ENCODE measurements at regions not wholly inside any gene's neighbourhood (a gene's known extent, or its start where the extent isn't known, plus 50 kb on each side); places are given as distances from the start of the nearest gene placed in this dataset.
"Not testable (repeated sequence)": the region's sequence is repeated elsewhere in the genome, so short reads cannot be mapped to it uniquely, and the experiment has no call there.

DNA sequence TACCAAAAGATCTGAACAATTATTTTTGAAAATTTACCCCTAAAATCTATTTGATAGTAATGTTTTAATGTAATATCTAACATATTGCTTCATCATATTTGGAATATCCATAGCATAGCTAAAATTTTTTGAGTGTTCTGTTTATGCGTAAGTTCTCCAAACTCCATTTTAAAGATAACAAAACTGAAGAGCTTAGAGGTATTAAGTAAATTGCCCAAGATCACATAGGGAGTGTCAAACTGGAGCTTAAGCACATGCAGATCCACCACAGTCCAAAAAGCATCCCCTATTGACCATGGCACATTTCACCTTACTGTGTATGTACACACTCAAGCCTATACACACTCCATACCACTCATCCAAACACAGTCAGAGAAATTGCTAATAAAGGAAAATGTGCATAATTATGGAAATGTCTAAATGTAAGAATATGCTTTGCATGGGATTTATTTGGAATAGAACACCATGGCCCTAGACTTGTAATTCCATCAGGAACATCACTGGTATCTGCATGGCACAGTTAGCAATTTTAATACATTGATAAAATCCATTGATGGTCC is 85.2 kb upstream of the TGFBR2 start:
- DNase-seq (ENCODE audit: low read depth), result no peak

DNA sequence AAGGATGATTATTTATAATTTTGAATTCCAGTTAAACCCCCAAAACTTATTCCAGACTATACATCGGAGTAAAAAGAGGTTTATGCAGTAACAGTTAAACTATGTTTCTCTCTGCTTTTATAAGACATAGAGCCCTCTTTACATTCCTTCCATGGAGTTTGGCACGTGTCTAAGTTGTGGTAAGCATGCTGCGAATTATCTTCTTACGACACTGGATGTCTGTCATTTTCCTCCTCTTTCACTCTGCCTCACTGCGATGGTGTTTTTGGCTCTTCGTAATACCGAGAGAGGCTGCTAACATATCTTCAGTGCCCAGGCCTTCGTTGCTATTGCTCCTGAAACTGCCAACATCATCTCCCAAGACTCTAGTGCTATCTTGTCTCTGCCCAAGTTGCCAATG is 83.9 kb upstream of the TGFBR2 start:
- DNase-seq (ENCODE audit: low read depth), result no peak

DNA sequence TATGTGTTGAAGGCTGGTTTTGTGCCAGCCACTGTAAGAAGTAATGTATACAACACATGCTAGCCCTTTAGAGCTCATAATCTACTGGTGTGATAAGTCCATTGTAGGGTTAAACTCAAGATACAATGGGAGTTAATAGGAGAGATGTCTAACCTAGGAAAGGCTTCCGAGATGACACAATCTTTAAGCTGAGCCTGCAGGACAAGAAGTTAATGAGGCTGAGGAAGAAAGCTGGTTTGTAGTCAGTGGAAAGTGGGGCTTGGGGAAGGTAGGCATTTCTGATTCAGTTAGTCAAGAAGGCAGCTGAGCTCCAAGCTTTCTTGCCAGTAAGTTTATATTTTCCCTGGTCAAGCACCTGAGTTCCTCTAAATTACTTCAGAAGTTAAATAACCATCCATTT is 83.0 kb upstream of the TGFBR2 start:
- DNase-seq (ENCODE audit: low read depth), result no peak

DNA sequence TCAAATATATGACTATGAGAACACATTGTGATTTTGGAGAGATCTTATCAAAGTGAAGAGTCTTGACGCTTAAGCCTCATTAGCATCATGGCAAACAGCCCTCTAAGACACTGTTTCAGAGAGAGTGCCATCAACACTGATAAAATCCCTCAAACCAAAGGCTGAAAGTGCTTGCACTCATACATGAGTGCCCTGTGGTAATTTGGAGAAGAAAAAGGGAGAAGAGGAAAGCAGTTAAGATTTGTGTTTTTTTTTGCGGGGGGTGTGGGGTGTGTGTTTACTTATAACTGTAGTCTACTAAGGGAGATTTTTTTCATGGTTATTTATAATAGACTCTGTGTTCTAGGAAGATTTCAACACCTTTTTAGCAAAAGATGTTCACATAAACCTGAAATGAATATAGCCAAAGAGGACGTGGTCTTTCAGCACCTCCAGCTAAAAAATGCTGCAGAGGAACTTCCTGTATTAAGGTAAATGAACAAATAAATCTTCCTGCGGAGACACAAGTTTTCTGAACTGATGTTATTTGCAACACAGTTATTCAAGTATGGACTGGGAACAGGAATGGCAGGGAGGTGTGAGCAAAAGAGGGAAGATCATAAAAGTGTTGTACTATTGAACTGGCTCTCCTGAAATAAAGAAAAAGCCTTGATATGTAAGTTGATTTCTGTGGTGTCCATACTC is 81.9 kb upstream of the TGFBR2 start:
- DNase-seq (ENCODE audit: low read depth), result no peak

DNA sequence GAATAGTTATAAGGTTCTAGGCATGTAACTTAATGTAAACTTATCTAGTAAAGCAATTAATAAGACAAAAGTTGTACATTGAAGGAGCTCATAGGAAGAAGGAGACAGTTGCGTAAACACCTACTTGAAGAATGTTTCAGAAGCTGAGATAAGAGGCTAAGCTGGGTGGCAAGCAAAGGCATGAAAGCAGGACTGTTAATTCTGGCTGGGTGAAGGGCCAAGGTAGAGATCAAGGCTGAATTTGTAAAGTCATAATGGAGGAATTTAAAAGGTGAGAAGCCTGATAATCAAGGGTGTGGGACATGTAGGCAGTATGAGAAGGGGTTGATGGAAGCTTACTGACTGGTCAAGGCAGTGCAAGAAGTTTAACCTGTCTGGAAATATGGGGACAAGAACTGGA is 80.4 kb upstream of the TGFBR2 start:
- no peak for DNase-seq (ENCODE audit: low read depth)

DNA sequence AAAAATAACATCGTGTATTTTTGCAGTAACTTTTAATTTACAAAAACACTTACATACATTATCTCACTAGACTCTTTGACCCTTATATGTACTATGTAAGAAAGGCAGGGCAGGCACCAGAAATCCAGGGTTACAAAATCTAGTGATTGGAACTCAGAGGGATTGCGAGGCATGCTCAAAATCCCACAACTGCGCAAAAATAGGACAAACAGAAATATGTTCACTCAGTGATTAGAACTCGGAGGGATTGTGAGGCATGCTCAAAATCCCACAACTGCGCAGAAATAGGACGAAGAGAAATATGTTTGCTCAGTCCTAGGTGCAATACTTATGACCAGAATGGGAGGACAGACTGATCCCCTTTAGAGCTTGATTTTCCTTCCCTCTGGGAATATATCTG is 79.2 kb upstream of the TGFBR2 start:
- DNase-seq (ENCODE audit: low read depth), result no peak

DNA sequence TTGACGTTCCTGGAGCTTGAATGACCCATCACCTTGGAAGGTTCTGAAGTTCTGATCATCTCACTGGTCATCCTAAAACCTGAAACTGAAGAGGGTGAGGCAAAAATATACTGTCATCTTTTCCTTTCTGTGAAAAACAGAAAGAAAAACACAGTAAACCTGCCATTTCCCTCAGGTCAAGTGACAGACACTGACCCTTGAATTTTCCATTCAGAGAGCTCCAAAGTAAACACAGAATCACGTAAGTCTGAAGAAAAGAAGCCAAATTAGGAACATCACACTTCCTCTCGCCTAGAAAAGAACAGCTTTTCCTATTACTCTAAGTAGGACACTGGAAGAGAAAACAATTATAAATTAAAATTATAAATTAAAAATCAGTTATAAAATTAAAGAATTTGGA is 78.7 kb upstream of the TGFBR2 start:
- no peak for DNase-seq (ENCODE audit: low read depth)

DNA sequence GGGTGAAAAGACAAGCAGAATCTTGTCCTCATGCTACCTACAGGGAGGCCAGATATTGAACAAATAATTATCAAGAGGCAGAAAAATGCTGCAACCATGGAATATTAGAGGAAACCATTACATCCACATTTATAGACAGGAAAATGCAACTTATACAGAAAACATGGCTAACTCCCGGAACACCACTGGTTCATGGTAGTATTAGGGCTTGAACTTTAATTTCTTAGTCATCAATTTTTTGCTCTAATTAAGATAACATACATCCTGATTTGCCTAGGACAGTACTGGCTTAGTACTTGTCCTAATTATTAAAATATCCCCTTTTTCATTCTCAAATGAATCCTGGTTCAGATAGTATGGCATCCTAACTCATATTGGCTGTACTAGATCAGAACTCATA is 76.3 kb upstream of the TGFBR2 start:
- no peak for DNase-seq (ENCODE audit: low read depth)

DNA sequence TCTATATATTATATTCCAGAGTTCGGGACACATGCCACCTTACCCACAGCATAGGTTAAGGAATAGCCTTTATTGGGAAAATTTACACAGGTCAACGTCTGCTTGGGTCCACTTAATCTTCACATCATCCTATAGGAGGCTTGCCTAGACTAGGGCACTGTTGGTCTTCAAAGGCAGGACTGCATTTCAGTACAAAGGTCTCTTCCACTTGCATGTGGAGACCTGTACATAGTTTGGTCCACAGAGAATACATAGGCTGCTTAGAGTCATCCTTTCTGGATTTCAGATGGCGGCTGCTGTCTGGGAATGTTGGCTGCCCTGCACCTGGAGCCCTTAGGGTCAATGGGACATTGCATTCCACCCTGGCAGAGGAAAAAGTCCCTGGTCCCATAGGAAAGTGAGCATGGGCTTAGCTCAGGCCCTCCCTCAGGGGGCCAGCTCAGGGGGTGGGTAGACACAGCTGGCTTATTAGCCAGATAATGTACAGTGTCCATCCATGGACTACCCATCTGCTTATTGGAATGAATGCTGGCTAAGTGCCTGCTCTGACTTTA is 75.3 kb upstream of the TGFBR2 start:
- no peak for DNase-seq (ENCODE audit: low read depth)

DNA sequence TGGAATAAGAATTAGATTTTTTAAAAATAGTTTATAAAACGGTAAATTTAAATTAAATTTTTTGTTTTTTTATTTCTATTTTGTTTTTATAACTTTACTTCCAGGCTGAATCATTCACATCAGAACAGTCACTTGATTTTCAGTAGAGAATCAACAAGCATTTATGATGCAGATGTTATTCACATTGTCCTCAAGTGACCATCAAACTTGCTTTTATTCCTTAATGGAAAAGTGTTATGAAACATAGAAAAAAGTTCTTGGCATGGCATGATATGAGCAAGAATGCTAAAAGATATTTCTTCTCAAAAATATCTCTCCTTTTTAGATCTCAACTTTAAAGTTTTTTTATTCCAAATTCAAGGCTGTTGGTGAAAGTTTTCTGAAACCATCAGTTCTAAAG is 70.9 kb upstream of the TGFBR2 start:
- DNase-seq (ENCODE audit: low read depth), result no peak

DNA sequence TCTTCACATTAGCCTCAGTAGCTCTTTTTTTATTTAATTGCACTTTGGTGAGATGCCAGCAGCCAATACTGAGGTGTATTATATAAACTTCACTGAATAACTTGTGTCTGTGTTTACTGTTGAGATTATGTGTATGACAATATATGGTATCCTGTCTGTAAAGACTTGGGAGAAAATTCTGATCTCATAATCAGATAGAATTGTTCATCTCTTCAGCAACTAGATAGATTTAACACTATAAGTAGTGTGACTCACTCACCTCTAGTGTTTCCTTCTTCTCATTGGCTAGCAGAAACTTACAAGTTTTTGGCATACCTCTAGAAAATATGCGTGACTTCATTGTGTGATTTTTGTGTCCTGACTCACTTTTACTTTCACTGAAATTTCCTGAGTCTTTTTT is 67.6 kb upstream of the TGFBR2 start:
- DNase-seq (ENCODE audit: low read depth), result no peak

DNA sequence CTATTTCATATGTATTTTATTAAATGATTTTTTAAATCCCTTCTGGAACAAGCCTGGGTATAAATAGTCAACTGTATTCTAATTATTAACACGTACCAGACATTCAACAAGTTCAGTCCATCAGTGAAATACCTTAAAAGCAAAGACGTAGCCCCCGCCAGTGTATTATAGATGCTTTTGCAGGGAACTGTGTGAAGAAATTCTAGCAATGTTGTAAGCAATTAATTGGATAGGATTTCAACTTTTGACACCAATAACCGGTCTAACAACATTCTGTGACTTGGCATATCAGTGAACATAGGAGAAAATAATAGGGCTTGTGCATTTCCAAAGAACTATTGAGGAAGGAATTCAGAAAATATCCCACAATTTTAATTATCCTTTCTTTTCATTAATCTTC is 67.2 kb upstream of the TGFBR2 start:
- DNase-seq (ENCODE audit: low read depth), result no peak

DNA sequence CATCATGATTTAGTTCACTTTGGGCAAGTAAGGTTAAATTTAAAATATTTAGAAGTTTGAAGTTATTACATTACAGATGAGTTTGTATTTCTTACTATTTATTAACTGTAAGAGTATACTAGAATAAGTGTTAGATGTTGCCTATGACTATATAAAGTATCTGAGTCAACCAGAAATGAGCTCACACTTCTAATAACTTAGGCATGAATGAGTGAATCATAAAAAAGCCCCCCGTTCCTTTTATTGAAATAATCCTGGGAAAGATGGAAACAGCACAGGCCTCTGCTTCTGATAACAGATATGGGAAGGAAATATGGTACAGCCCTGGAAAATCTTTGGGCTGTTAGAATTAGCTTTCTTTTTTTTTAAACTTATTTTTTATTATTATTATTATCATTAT is 66.6 kb upstream of the TGFBR2 start:
- no peak for DNase-seq (ENCODE audit: low read depth)

DNA sequence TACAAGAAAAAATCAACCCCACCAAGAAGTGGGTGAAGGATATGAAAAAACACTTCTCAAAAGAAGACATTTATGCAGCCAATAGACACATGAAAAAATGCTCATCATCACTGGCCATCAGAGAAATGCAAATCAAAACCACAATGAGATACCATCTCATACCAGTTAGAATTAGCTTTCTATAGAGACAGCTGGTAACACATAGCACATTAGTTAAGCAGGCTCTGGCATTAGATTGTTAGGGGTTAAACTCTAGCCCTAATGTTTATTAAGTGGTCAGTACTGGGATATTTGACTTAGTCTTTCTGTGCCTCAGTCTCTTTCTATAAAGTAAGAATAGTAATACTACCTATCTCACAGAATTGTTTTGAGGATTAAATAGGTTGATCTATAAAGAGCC is 65.2 kb upstream of the TGFBR2 start:
- not testable (repeated sequence) for DNase-seq (ENCODE audit: low read depth)

DNA sequence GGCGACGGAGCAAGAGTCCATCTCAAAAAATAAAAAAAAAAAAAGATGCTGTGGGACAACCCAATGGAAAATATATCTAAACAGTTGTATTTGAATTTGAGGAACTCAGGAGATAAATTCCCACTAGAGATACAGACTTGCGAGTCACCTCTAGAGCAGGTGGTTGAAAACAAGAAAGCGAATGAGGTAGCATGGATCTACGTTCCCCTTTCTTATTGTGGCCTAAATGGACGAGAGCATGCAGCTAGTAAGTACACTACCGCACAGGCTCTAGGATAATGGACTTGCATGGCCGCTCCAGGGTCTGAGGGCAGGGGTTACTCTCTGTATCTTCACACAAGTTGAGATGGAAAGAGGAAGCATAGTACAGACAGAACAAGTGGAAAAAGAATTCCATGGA is 63.5 kb upstream of the TGFBR2 start:
- DNase-seq (ENCODE audit: low read depth), result no peak

DNA sequence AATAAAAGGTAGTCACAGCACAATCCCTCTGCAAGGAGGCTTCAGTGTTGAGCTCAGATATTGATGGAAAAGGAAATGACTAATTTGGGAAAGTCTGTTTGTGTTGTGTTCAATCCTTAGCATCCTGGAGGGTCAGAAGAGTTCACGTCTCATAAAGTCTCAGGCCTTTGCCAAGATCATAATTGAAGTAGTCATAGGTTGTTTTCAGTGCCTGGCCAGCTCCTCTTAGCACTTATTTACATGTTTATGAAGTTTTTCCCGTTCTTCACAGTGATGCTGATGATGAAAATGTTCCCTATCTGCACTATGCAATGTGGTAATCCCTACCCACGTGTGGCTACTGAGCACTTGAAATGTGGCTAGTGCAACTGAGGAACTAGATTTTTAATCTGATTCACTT is 61.6 kb upstream of the TGFBR2 start:
- DNase-seq (ENCODE audit: low read depth), result no peak

DNA sequence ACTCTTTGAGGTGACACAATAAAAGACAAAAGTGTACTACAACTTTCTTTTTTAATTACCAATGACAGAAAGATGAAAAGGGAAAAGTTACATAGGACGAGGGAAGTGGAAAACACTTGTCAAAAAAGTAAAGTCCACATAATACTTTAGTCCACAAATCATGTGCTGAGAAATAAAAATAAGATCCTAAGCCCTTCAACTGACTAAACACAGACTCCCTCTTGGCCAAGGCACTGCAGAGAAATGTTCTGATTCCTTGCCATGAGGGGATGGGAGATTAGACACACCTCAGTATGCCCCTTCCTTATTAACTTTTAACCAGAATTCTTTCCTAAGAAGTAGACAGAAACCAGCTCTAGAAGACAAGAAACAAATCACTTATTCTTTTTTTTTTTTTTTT is 59.5 kb upstream of the TGFBR2 start:
- no peak for DNase-seq (ENCODE audit: low read depth)

DNA sequence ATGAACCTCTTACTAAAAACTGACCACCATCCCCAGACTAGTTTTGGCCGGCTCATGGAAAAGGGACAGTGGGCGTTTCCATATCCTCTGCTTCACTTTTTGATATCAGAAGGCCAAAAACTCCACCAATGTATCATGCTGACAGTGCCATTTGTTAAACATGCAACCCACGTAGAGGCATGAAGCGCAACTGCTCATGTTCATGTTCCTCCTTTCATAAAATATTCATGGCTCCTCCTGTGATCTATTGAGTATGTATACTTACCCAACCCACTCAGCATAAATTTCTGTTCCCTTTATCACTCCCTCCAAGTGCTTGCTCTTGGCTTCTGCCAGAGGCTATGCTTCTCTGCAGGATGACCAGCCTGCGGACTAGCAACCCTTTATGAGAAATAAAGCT is 58.7 kb upstream of the TGFBR2 start:
- no peak for DNase-seq (ENCODE audit: low read depth)

DNA sequence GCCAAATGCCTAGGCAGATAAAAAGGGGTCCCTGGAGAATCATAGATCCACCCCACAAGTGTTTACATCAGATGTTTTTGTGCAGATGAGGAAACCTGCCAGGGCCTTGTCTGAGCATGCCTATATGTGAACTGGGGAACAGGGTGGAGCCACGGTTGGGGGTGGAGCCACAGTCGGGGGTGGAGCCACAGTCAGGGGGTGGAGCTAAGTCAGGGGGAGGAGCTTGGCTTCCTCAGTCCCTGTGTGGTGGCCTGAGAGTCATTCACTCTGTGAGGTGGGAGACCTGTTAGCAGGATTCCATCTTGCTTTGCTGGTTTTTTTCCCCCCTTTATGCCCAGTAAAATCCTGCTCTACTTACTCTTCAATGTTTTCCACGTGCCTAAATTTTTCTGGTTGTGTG is 57.8 kb upstream of the TGFBR2 start:
- peak; percentile 35 for DNase-seq (ENCODE audit: low read depth)

DNA sequence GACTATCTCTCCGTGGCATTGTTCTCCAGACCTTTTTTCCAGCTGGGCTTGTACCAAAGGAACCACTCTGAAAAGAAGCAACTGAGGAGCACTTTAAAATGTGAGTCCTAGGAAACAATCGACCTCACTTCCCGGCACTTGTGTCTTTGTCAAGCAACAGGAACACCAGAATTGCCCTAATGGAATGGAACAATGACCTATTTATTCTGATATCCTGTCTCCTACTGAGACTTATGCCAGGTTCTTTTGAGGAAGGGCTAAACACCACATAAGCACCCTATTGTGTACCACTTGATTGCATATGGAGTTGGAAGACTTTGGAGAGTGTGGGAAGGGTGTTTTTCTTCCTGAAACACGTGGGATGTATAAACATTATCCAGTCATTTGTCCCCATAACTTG is 56.8 kb upstream of the TGFBR2 start:
- DNase-seq (ENCODE audit: low read depth), result no peak

DNA sequence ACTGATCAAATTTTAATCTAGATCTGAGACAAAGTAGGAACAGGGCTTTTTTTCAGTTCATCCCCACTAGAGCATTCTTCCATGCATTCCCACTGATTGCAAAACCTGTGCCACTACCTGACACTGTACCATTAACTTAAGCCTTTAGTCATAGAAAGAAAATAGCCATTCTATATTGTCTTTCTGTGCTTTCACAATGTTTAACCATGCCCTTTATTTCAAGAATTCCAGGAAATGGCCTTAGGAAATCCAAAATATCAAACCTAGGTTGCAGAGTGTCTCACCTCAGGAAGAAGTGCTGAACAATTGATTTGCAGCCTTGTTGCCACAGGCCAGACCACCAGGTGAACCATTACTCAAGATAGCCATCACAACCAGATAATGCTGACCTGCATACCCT is 56.2 kb upstream of the TGFBR2 start:
- DNase-seq (ENCODE audit: low read depth), result no peak

DNA sequence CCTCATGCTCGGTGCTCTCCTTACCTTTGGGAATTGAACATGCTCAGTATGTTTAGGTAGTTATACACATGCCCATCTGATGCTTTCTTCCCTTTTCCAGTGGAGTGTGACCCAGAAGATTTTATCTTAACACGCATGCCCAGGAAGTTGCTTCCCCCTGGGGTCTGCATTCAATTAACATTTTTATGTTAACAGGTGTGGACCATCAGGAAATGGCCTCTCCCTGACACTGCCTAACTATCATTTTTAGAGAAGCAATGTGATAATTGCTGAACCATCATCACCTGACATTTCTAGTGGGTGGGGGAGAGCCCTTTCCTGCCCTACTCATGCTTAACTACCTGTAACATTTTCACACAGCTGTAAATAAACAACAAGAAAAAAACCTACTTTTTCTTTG is 55.1 kb upstream of the TGFBR2 start:
- DNase-seq (ENCODE audit: low read depth), result no peak

DNA sequence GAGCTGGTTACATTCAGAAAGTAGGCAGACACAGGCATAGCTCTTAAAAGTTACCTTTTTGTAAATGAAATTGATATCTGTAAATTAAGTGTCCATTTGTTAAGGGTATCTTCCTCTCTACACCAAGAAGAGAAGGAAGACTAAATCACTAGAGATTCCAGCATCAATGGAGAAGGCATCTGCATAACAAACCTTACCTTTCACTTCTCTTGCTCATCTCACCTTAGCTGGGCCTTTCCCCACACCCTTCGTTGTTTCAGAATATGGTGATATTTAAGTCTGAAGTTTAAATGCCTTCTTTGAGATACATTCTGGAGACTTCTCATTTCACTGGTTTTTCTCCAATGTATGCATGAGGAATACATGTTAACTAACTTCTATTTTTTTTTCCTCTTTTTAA is 54.5 kb upstream of the TGFBR2 start:
- DNase-seq (ENCODE audit: low read depth), result no peak

DNA sequence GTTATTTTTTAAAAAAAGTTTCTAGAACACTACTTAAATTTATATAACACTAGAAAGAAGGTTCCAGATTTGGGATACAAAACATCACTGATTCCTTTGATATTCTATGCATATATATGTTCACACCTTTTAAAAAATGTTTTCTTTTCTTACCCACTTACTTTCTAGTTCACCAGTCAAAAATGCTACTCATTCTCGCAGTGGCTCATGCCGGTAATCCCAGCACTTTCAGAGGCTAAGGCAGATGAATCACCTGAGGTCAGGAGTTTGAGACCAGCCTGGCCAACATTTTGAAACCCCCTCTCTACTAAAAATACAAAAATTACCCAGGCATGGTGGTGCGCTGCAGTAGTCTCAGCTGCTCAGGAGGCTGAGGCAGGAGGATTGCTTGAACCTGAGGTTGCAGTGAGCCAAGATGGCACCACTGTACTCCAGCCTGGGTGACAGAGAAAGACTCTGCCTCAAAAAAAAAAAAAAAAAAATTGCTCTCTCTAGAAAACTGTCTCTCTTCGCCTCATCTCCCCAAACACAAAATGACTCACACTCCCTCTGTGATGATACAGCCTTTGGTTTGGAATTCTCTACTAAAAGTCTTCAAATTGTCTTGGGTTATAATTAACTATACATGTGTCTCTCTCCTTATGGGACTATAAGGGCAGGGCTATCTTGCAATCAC is 52.6 kb upstream of the TGFBR2 start:
- DNase-seq (ENCODE audit: low read depth), result no peak

All from CMK (cell line).